ENCODE measurements at regions not wholly inside any gene's neighbourhood (a gene's known extent, or its start where the extent isn't known, plus 50 kb on each side); places are given as distances from the start of the nearest gene placed in this dataset.

GRCh38 chr1:244173769-244174168 is 122.7 kb downstream of the ZBTB18 start:
- no peak for TF ChIP-seq CTCF (IDR thresholded peaks at IDR 0.05)
- DNase-seq: no peak
- Histone ChIP-seq H3K27ac (no peak overlapping the region), H3K36me3 (no peaks in the 10 kb centered on the region), H3K27me3 (peaks cover 0 to 4% (median 0%) of the 10 kb centered on the region in 7 donors), H3K4me3 (no peak overlapping the region), H3K9me3 (no peaks in the 10 kb centered on the region), H3K4me1 (no peaks in the 10 kb centered on the region)
- whole genome bisulfite sequencing, 2 donors: 64 to 68% methylated on average over 6 of the region's 6 CpGs
- ATAC-seq: no peak
- intact Hi-C loops (cut with DNase I): loop anchor here in 1 of 10 donors (5.0 kb wide), 1 partner anchor 34 kb away; no protein-coding TSS in a partner anchor

- ATAC-seq (no peak), DNase-seq (no peak)
- 56 to 81% methylated on average over 3 of the region's 3 CpGs for WGBS, 2 donors
- Histone ChIP-seq H3K4me1 (peaks cover 0 to 2% (median 0%) of the 10 kb centered on the region in 9 donors), H3K27ac (no peak overlapping the region), H3K27me3 (peaks cover 0 to 4% (median 0%) of the 10 kb centered on the region in 7 donors), H3K9me3 (no peaks in the 10 kb centered on the region), H3K4me3 (no peak overlapping the region), H3K36me3 (no peaks in the 10 kb centered on the region)
- intact Hi-C loops (cut with DNase I): loop anchor here in 1 of 10 donors (5.0 kb wide), 1 partner anchor 32 kb away; no protein-coding TSS in a partner anchor
- no peak for TF ChIP-seq CTCF (IDR thresholded peaks at IDR 0.05)
Measured at GRCh38 chr1:244174922-244175521, 123.9 kb downstream of the ZBTB18 start.

- Histone ChIP-seq H3K4me1 (peaks cover 0 to 9% (median 0%) of the 10 kb centered on the region in 9 donors), H3K36me3 (no peaks in the 10 kb centered on the region), H3K27ac (no peak overlapping the region), H3K4me3 (no peak overlapping the region), H3K27me3 (peaks cover 0 to 4% (median 0%) of the 10 kb centered on the region in 7 donors), H3K9me3 (no peaks in the 10 kb centered on the region)
- 95 to 96% methylated on average over 3 of the region's 3 CpGs for WGBS, 2 donors
- ATAC-seq (no peak), DNase-seq (no peak)
- intact Hi-C loops (cut with DNase I): no loop called here
- TF ChIP-seq CTCF (IDR thresholded peaks at IDR 0.05): no peak
Measured at GRCh38 chr1:244176201-244176600, 125.1 kb downstream of the ZBTB18 start.

GRCh38 chr1:244180256-244180655 is 129.2 kb downstream of the ZBTB18 start:
- Histone ChIP-seq H3K27me3 (peaks cover 0 to 4% (median 0%) of the 10 kb centered on the region in 7 donors), H3K36me3 (no peaks in the 10 kb centered on the region), H3K9me3 (no peaks in the 10 kb centered on the region), H3K27ac (peak overlapping the region in 1 of 10 donors; percentile 35), H3K4me3 (no peak overlapping the region), H3K4me1 (peaks cover 0 to 9% (median 0%) of the 10 kb centered on the region in 9 donors)
- DNase-seq: no peak
- TF ChIP-seq CTCF (IDR thresholded peaks at IDR 0.05): no peak
- intact Hi-C loops (cut with DNase I): no loop called here
- ATAC-seq: peak in 1 of 8 donors; percentile 30
- WGBS, 2 donors: 47 to 56% methylated on average over 3 of the region's 3 CpGs
